ENCODE measurements at regions not wholly inside any gene's neighbourhood (a gene's known extent, or its start where the extent isn't known, plus 50 kb on each side); places are given as distances from the start of the nearest gene placed in this dataset.

GRCh38 chr9:108722396-108722795 is 133.4 kb downstream of the ACTL7B start:
- Mint-ChIP-seq H3K27me3 (ENCODE audit: low read depth, unreplicated experiment) (peaks cover 2% of the 10 kb centered on the region), H3K4me1 (ENCODE audit: low read depth, unreplicated experiment) (peaks cover 3% of the 10 kb centered on the region), H3K27ac (ENCODE audit: unreplicated experiment) (no peak overlapping the region), H3K9me3 (ENCODE audit: unreplicated experiment) (peaks cover 2% of the 10 kb centered on the region), H3K4me3 (ENCODE audit: unreplicated experiment) (no peak overlapping the region), H3K36me3 (ENCODE audit: low read depth, unreplicated experiment) (no peaks in the 10 kb centered on the region)
- no peak for TF ChIP-seq EZH2 (IDR thresholded peaks at IDR 0.05; ENCODE audit: insufficient read depth, low read length)
- TF ChIP-seq, protein P1, sequence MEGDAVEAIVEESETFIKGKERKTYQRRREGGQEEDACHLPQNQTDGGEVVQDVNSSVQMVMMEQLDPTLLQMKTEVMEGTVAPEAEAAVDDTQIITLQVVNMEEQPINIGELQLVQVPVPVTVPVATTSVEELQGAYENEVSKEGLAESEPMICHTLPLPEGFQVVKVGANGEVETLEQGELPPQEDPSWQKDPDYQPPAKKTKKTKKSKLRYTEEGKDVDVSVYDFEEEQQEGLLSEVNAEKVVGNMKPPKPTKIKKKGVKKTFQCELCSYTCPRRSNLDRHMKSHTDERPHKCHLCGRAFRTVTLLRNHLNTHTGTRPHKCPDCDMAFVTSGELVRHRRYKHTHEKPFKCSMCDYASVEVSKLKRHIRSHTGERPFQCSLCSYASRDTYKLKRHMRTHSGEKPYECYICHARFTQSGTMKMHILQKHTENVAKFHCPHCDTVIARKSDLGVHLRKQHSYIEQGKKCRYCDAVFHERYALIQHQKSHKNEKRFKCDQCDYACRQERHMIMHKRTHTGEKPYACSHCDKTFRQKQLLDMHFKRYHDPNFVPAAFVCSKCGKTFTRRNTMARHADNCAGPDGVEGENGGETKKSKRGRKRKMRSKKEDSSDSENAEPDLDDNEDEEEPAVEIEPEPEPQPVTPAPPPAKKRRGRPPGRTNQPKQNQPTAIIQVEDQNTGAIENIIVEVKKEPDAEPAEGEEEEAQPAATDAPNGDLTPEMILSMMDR (IDR thresholded peaks at IDR 0.05; ENCODE audit: insufficient read depth, low read depth, low read length), result no peak
- Histone ChIP-seq H2AFZ (ENCODE audit: low read depth, low read length) (no peak overlapping the region), H3K4me1 (ENCODE audit: insufficient read depth, low read length) (no peaks in the 10 kb centered on the region), H4K20me1 (ENCODE audit: insufficient read depth, low read length) (no peaks in the 10 kb centered on the region), H3K36me3 (ENCODE audit: insufficient read depth, low read length) (no peaks in the 10 kb centered on the region), H3K9ac (ENCODE audit: low read length) (no peak overlapping the region), H3K4me3 (ENCODE audit: insufficient read depth, low read depth, low read length) (no peak overlapping the region), H3K27ac (ENCODE audit: low read depth, low read length) (no peak overlapping the region), H3K4me2 (ENCODE audit: low read length) (no peak overlapping the region), H3K9me3 (ENCODE audit: insufficient read depth, low read depth, low read length) (no peaks in the 10 kb centered on the region), H3K27me3 (ENCODE audit: insufficient read depth, low read length) (no peaks in the 10 kb centered on the region), H3K79me2 (ENCODE audit: insufficient read depth, low read length) (no peaks in the 10 kb centered on the region)
- no peak for FAIRE-seq
- no peak for DNase-seq (ENCODE audit: low read depth)

DNA sequence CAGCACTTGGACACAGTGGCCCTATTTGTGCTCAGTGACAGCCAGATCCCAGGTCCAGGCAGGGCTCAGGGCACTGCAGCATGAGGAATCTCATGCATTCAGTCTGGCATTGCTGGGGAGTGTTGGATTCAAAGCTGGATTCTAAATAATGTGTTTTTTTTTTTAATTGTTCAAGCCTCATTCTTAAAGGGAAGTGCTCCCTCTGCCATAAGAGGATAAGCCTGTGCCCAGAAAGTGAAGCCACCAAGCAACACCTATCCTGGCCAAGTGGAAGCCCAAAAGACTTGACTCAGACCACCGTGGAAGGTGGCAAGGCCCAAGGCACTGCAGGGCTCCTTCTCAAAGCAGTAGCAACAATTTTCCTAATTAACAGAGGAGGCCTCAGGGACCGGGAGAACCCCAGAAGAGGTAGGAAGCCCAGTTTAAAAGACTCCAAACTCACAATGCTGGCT is 135.6 kb downstream of the ACTL7B start:
- Mint-ChIP-seq H3K27me3 (ENCODE audit: low read depth, unreplicated experiment) (peaks cover 2% of the 10 kb centered on the region), H3K36me3 (ENCODE audit: low read depth, unreplicated experiment) (no peaks in the 10 kb centered on the region), H3K4me1 (ENCODE audit: low read depth, unreplicated experiment) (peaks cover 3% of the 10 kb centered on the region), H3K27ac (ENCODE audit: unreplicated experiment) (no peak overlapping the region), H3K4me3 (ENCODE audit: unreplicated experiment) (no peak overlapping the region), H3K9me3 (ENCODE audit: unreplicated experiment) (peaks cover 11% of the 10 kb centered on the region)
- FAIRE-seq (no peak), DNase-seq (ENCODE audit: low read depth) (no peak)
- Histone ChIP-seq H3K9me3 (ENCODE audit: insufficient read depth, low read depth, low read length) (no peaks in the 10 kb centered on the region), H4K20me1 (ENCODE audit: insufficient read depth, low read length) (no peaks in the 10 kb centered on the region), H3K36me3 (ENCODE audit: insufficient read depth, low read length) (no peaks in the 10 kb centered on the region), H3K27ac (ENCODE audit: low read depth, low read length) (no peak overlapping the region), H3K4me2 (ENCODE audit: low read length) (no peak overlapping the region), H3K27me3 (ENCODE audit: insufficient read depth, low read length) (no peaks in the 10 kb centered on the region), H2AFZ (ENCODE audit: low read depth, low read length) (no peak overlapping the region), H3K4me3 (ENCODE audit: insufficient read depth, low read depth, low read length) (no peak overlapping the region), H3K9ac (ENCODE audit: low read length) (no peak overlapping the region), H3K4me1 (ENCODE audit: insufficient read depth, low read length) (no peaks in the 10 kb centered on the region), H3K79me2 (ENCODE audit: insufficient read depth, low read length) (no peaks in the 10 kb centered on the region)
- no peak for TF ChIP-seq EZH2 (IDR thresholded peaks at IDR 0.05; ENCODE audit: insufficient read depth, low read length)
- TF ChIP-seq, protein P1 (IDR thresholded peaks at IDR 0.05; ENCODE audit: insufficient read depth, low read depth, low read length), result no peak

GRCh38 chr9:108710424-108710823 is 145.4 kb downstream of the ACTL7B start:
- no peak for FAIRE-seq
- H3K9ac ChIP-seq (ENCODE audit: low read length), result no peak overlapping the region
- H3K9me3 Mint-ChIP-seq (ENCODE audit: unreplicated experiment), result peaks cover 15% of the 10 kb centered on the region
- H3K79me2 ChIP-seq (ENCODE audit: insufficient read depth, low read length), result no peaks in the 10 kb centered on the region
- no peak for DNase-seq (ENCODE audit: low read depth)
- no peaks in the 10 kb centered on the region for H3K36me3 ChIP-seq (ENCODE audit: insufficient read depth, low read length)
- no peak overlapping the region for H3K27ac ChIP-seq (ENCODE audit: low read depth, low read length)
- no peak overlapping the region for H3K4me3 Mint-ChIP-seq (ENCODE audit: unreplicated experiment)
- peaks cover 19% of the 10 kb centered on the region for H3K27me3 Mint-ChIP-seq (ENCODE audit: low read depth, unreplicated experiment)
- H3K27ac Mint-ChIP-seq (ENCODE audit: unreplicated experiment), result no peak overlapping the region
- H2AFZ ChIP-seq (ENCODE audit: low read depth, low read length), result no peak overlapping the region
- no peaks in the 10 kb centered on the region for H4K20me1 ChIP-seq (ENCODE audit: insufficient read depth, low read length)
- no peaks in the 10 kb centered on the region for H3K27me3 ChIP-seq (ENCODE audit: insufficient read depth, low read length)
- H3K4me1 Mint-ChIP-seq (ENCODE audit: low read depth, unreplicated experiment), result no peaks in the 10 kb centered on the region
- H3K4me2 ChIP-seq (ENCODE audit: low read length), result no peak overlapping the region
- H3K4me3 ChIP-seq (ENCODE audit: insufficient read depth, low read depth, low read length), result no peak overlapping the region
- TF ChIP-seq EZH2 (IDR thresholded peaks at IDR 0.05; ENCODE audit: insufficient read depth, low read length), result no peak
- TF ChIP-seq, protein P1 (IDR thresholded peaks at IDR 0.05; ENCODE audit: insufficient read depth, low read depth, low read length), result no peak
- no peaks in the 10 kb centered on the region for H3K9me3 ChIP-seq (ENCODE audit: insufficient read depth, low read depth, low read length)
- H3K36me3 Mint-ChIP-seq (ENCODE audit: low read depth, unreplicated experiment), result no peaks in the 10 kb centered on the region
- H3K4me1 ChIP-seq (ENCODE audit: insufficient read depth, low read length), result no peaks in the 10 kb centered on the region

Data from astrocyte (in vitro differentiated cells and primary cell).